Erythroblast (primary cell): ENCODE measurements at regions not wholly inside any gene's neighbourhood (a gene's known extent, or its start where the extent isn't known, plus 50 kb on each side); places are given as distances from the start of the nearest gene placed in this dataset.

Source experiments
- GATA1 ChIP-seq: IDR thresholded peaks from 2 replicates; pipeline ENCODE4 v1.6.1; 2011; ENCODE audit warnings: low read depth, mild to moderate bottlenecking, control low read depth, low read length, moderate library complexity
- POLR2A ChIP-seq: IDR thresholded peaks from 2 replicates; pipeline ENCODE4 v1.6.1; 2011; ENCODE audit warnings: mild to moderate bottlenecking, low read length

- TF ChIP-seq POLR2A (no peak), GATA1 (no peak)
Measured at GRCh38 chr3:59480486-59480995, 430.7 kb upstream of the CFAP20DC start.
